Tibial nerve (tissue), 4 donors: ENCODE measurements at regions not wholly inside any gene's neighbourhood (a gene's known extent, or its start where the extent isn't known, plus 50 kb on each side); places are given as distances from the start of the nearest gene placed in this dataset.
"Not testable (repeated sequence)": the region's sequence is repeated elsewhere in the genome, so short reads cannot be mapped to it uniquely, and the experiment has no call there.

Experiments
- DNase-seq, 2 donors: peaks; one replicate each; pipeline ENCODE4 v3.0.0-alpha.2; 2019; ENCODE audit warnings: low spot score in 2 of 2
- H3K27ac ChIP-seq, 4 donors: fragments of 200-600 bp; sonication (generic) in 3 of 4; one replicate each; pipeline ENCODE4 v1.5.1; 2017 to 2019; ENCODE audit warnings: mild to moderate bottlenecking in 1 of 4
- H3K27me3 ChIP-seq, 2 donors: fragments of 200-600 bp; sonication (generic) in 1 of 2; one replicate each; pipeline versions ENCODE4 v1.5.1 to v1.6.0; 2017 to 2019
- H3K36me3 ChIP-seq, 3 donors: fragments of 200-600 bp; sonication (generic); one replicate each; pipeline ENCODE4 v1.5.1; 2018 to 2019
- H3K4me1 ChIP-seq, 4 donors: fragments of 200-600 bp; sonication (generic) in 3 of 4; one replicate each; pipeline ENCODE4 v1.5.1; 2017 to 2019
- H3K4me3 ChIP-seq, 4 donors: fragments of 200-600 bp; sonication (generic) in 3 of 4; one replicate each; pipeline ENCODE4 v1.5.1; 2017 to 2019; ENCODE audit warnings: mild to moderate bottlenecking in 1 of 4, moderate library complexity in 1 of 4
- H3K9me3 ChIP-seq, 4 donors: fragments of 200-600 bp; sonication (generic) in 3 of 4; one replicate each; pipeline ENCODE4 v1.5.1; 2017 to 2019
- EP300 ChIP-seq, 2 donors: sonication (generic); formaldehyde crosslinking; IDR thresholded peaks; one replicate each; pipeline ENCODE4 v1.6.1; 2017; ENCODE audit warnings: antibody characterized with exemption in 2 of 2, mild to moderate bottlenecking in 1 of 2
- POLR2A ChIP-seq, 2 donors: fragments of 450-650 bp; IDR thresholded peaks; one replicate each; pipeline ENCODE4 v1.6.1; 2017; ENCODE audit warnings: antibody characterized with exemption in 2 of 2, mild to moderate bottlenecking in 2 of 2, moderate library complexity in 2 of 2
- WGBS, 2 donors: methylation state at CpG; one replicate each; pipeline ENCODE4 v1.1.5; 2018; 5-methylcytosine and 5-hydroxymethylcytosine counted together
- TF ChIP-seq, protein P1 (sequence below), 5 experiments: fragments of 200-600 bp in 3 of 5; fragments of 450-650 bp in 2 of 5; sonication (generic) in 3 of 5; IDR thresholded peaks; one replicate each; pipeline ENCODE4 v1.5.1; 2016 to 2019; ENCODE audit warnings: antibody characterized with exemption in 5 of 5, mild to moderate bottlenecking in 3 of 5, moderate library complexity in 2 of 5

- Histone ChIP-seq H3K4me1 (no peaks in the 10 kb centered on the region), H3K36me3 (no peaks in the 10 kb centered on the region), H3K4me3 (no peak overlapping the region), H3K9me3 (no peaks in the 10 kb centered on the region), H3K27ac (no peak overlapping the region), H3K27me3 (no peaks in the 10 kb centered on the region)
- 60 to 92% methylated on average over 2 of the region's 2 CpGs for WGBS, 2 donors
- DNase-seq = no peak
- TF ChIP-seq, protein P1, sequence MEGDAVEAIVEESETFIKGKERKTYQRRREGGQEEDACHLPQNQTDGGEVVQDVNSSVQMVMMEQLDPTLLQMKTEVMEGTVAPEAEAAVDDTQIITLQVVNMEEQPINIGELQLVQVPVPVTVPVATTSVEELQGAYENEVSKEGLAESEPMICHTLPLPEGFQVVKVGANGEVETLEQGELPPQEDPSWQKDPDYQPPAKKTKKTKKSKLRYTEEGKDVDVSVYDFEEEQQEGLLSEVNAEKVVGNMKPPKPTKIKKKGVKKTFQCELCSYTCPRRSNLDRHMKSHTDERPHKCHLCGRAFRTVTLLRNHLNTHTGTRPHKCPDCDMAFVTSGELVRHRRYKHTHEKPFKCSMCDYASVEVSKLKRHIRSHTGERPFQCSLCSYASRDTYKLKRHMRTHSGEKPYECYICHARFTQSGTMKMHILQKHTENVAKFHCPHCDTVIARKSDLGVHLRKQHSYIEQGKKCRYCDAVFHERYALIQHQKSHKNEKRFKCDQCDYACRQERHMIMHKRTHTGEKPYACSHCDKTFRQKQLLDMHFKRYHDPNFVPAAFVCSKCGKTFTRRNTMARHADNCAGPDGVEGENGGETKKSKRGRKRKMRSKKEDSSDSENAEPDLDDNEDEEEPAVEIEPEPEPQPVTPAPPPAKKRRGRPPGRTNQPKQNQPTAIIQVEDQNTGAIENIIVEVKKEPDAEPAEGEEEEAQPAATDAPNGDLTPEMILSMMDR (IDR thresholded peaks at IDR 0.05) = no peak
- TF ChIP-seq EP300 (IDR thresholded peaks at IDR 0.05) (no peak), POLR2A (IDR thresholded peaks at IDR 0.05) (no peak)
These were observed 552.8 kb upstream of the NR5A2 start for GRCh38 chr1:199474738-199475137.

- H3K36me3 ChIP-seq = no peaks in the 10 kb centered on the region
- TF ChIP-seq, protein P1 (IDR thresholded peaks at IDR 0.05) = no peak
- no peak for TF ChIP-seq EP300 (IDR thresholded peaks at IDR 0.05)
- no peak for TF ChIP-seq POLR2A (IDR thresholded peaks at IDR 0.05)
- whole genome bisulfite sequencing, 2 donors = 86 to 94% methylated on average over 4 of the region's 4 CpGs
- no peaks in the 10 kb centered on the region for H3K27me3 ChIP-seq
- H3K4me3 ChIP-seq = no peak overlapping the region
- no peak for DNase-seq
- no peaks in the 10 kb centered on the region for H3K9me3 ChIP-seq
- H3K27ac ChIP-seq = no peak overlapping the region
- no peaks in the 10 kb centered on the region for H3K4me1 ChIP-seq
These were observed 545.1 kb upstream of the NR5A2 start for GRCh38 chr1:199482426-199482825.

GRCh38 chr1:199489594-199489993 is 537.9 kb upstream of the NR5A2 start:
- Histone ChIP-seq H3K27me3 (no peaks in the 10 kb centered on the region), H3K36me3 (no peaks in the 10 kb centered on the region), H3K4me3 (no peak overlapping the region), H3K4me1 (no peaks in the 10 kb centered on the region), H3K9me3 (peaks cover 0 to 13% (median 0%) of the 10 kb centered on the region in 4 donors), H3K27ac (no peak overlapping the region)
- no peak for DNase-seq
- TF ChIP-seq POLR2A (IDR thresholded peaks at IDR 0.05) (no peak), EP300 (IDR thresholded peaks at IDR 0.05) (no peak)
- TF ChIP-seq, protein P1 (IDR thresholded peaks at IDR 0.05) = no peak
- 78 to 86% methylated on average over 3 of the region's 3 CpGs for WGBS, 2 donors

DNA sequence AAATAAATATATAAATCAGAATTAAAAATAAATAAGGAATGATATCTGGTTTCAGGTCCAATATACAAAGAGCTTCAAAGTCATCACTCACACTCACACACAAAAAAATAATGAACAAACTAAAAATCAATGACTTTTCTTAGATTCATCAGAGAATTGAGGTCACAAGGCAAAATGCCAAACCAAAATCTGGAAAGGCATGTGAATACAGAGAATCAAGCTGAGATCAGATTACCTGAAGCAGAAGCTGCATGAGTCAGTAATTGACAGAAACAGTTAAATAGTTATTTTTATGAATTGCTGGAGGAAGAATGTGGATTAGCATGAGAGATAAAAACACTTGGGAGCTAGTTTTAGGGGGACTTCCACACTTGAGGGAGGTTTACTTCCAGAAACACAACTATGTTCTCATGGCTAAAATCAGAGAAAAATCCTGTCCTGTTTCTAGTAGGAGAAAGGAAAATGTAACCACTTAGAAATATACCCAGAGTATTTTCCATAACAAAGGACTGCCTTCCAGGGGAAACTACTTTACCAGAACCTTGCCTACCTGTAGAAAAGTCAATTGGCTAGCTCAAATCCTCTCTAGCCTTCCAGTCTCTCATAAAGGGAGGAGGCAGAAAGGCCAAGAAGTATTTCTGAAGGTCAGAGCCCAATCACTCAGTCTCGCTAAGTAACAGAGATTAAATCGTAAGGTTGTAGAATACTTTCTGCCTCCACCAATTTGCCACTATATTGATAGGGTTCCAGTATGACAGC is 536.6 kb upstream of the NR5A2 start:
- DNase-seq = no peak
- Histone ChIP-seq H3K4me1 (no peaks in the 10 kb centered on the region), H3K27ac (no peak overlapping the region), H3K4me3 (no peak overlapping the region), H3K36me3 (no peaks in the 10 kb centered on the region), H3K9me3 (peaks cover 0 to 27% (median 0%) of the 10 kb centered on the region in 4 donors), H3K27me3 (no peaks in the 10 kb centered on the region)
- 91 to 97% methylated on average over 2 of the region's 2 CpGs for WGBS, 2 donors
- no peak for TF ChIP-seq POLR2A (IDR thresholded peaks at IDR 0.05)
- no peak for TF ChIP-seq EP300 (IDR thresholded peaks at IDR 0.05)
- TF ChIP-seq, protein P1 (IDR thresholded peaks at IDR 0.05) = no peak

DNA sequence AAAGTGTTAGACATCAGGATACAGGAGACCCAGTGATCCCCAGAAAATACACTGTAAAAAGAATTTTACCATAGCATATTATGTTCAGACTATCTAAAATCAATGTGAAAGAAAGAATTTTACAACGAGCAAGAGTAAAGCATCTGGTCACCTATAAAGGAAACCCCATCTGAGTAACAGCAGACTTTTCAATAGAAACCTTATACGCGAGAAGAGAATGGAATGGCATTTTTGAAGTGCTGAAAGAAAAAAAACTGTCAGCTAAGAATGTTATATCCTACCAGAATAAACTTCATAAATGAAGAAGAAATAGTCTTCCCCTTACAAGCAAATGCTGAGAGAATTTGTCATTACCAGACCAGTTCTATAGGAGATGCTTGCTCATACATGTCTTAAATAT is 532.1 kb upstream of the NR5A2 start:
- TF ChIP-seq, protein P1 (IDR thresholded peaks at IDR 0.05) = no peak
- TF ChIP-seq POLR2A (IDR thresholded peaks at IDR 0.05) (no peak), EP300 (IDR thresholded peaks at IDR 0.05) (no peak)
- H3K36me3 ChIP-seq = no peaks in the 10 kb centered on the region

DNA sequence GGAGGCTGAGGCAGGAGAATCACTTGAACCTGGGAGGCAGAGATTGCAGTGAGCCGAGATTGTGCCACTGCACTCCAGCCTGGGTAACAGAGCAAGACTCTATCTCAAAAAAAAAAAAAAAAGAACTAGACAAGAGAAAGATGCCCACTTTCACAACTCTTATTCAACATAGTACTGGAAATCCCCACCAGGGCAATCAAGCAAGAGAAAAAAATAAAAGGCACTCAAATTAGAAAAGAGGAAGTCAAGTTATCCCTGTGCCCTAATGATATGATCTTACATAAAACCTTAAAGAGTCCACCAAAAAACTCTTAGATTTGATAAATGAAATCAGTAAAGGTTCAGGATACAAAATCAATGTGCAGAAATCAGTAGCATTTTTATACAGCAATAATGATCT is 528.7 kb upstream of the NR5A2 start:
- not testable (repeated sequence) for H3K36me3 ChIP-seq, H3K4me3 ChIP-seq, DNase-seq, H3K27me3 ChIP-seq, H3K4me1 ChIP-seq, H3K27ac ChIP-seq
- 77 to 88% methylated on average over 1 of the region's 1 CpG for WGBS, 2 donors
- H3K9me3 ChIP-seq = peaks cover 0 to 23% (median 0%) of the 10 kb centered on the region in 4 donors

More for the DNA sequence above, 532.1 kb upstream of the NR5A2 start:
- Histone ChIP-seq H3K27me3 (no peaks in the 10 kb centered on the region), H3K27ac (no peak overlapping the region), H3K4me1 (no peaks in the 10 kb centered on the region), H3K9me3 (peaks cover 0 to 28% (median 0%) of the 10 kb centered on the region in 4 donors), H3K4me3 (no peak overlapping the region)
- DNase-seq = no peak
- 93 to 95% methylated on average over 3 of the region's 3 CpGs for WGBS, 2 donors
